ENCODE measurements at regions not wholly inside any gene's neighbourhood (a gene's known extent, or its start where the extent isn't known, plus 50 kb on each side); places are given as distances from the start of the nearest gene placed in this dataset.

DNA sequence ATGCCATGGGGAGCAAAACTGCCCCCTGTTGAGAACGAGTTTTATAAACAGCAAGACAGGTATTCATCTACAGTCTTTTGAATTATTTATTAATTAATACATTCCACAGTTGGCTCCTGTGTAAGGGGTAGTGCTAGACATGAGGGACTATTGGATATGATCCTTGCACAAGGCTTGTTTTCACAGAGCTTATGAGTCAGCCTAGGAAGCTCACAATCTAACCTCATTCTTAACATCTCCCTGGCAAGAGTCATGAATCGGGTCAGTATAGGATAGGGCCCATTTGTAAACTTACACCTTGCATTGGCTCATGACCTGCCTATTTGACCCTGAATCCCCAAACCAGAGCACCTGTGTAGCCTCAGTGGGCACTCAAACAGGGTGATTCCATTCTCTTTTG is 209.1 kb upstream of the HCCS start:
- DNase-seq, result no peak

- DNase-seq, result no peak
Measured at GRCh38 chrX:10903523-10903922, 207.6 kb upstream of the HCCS start.

DNA sequence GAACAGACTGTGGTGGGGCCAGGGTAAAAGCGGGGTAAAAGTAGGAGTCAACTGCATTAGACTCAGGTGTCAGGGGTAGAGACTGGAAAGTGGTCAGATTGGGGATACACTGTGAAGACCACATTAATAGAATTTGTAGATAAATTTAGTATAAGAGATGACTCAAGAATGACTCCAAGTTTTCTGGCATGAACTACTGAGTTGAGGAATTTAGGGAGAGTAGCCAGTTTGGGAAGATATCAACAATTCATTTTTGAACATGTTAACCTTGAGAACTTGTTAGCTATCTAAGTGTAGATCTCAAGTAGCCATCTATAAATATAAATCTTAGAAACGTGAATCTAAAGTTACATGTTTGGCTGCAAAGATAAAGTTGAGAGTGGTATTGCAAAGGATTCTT is 206.9 kb upstream of the HCCS start:
- no peak for DNase-seq

DNA sequence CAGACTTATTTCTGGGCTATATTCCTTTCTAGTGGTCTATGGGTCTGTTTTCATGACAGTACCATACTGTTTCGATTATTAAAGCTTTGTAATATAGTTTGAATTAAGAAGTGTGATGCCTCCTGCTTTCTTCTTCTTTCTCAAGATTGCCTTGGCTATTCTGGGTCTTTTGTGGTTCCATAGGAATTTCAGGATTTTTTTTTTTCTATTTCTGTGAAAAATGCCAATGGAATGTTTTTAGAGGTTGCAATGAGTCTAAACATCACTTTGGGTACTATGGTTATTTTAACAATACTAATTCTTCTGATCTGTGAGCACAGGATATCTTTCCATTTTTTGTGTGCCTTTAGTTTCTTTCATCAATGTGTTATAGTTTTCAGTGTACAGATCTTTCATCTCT is 204.3 kb upstream of the HCCS start:
- DNase-seq, result no peak

DNA sequence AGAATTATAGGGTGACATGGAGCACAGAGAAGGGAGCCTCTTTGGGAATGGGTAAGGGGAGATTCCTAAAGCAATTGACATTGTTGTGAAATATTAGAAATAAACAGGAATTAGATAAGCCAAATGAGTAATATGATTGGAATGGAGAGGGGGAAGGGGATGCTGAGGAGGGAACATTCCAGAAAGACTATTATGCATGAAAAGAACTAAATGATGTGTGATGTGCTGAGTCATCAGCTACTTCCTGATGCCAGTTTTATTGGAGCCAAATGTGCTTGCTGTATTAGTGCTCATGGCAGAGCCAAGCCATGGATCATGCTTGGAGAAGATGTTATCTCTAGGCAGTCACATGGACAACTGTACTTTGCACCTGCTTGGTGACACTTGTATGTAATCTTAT is 189.0 kb upstream of the HCCS start:
- no peak for DNase-seq

- DNase-seq, result no peak
Measured at GRCh38 chrX:10922835-10923234, 188.3 kb upstream of the HCCS start.

GRCh38 chrX:10923466-10923865 is 187.7 kb upstream of the HCCS start:
- DNase-seq, result no peak

GRCh38 chrX:10926404-10926803 is 184.7 kb upstream of the HCCS start:
- no peak for DNase-seq

DNA sequence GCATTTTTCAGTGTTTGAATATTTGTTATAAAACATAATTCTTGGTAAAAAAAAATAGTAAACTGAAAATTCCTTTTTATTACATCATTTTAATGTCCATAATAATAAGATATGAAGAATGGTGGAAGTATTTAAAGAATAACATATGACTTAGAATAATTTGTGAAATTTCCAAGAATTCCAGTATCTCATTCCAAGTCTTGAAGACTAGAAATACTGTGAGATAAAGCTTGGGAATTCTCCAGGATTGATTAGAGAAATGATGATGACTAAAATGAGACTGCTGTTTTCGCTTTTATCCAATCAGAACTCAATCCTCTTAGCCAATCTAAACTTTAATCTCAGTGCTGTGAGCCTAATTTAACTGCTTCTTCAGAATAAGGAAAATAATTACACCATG is 184.2 kb upstream of the HCCS start:
- no peak for DNase-seq

DNA sequence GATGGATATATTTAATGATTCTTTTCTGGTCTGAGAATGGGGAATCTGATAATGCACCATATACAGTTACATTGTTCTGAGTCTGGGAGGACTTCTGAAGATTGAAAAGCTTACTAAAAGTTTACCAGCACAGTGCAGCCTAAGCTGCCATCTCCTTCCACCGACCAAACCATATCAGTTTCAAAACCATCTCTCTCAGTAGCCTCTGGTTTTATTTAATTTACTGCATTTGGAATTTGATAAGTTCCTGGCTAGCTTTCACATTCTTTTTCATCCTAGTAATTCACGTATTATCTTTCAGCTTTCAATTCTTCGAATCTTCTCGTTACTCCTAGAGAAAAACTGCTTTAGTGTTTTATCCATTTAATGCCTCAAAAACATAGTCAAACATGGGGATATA is 181.4 kb upstream of the HCCS start:
- DNase-seq, result no peak

DNA sequence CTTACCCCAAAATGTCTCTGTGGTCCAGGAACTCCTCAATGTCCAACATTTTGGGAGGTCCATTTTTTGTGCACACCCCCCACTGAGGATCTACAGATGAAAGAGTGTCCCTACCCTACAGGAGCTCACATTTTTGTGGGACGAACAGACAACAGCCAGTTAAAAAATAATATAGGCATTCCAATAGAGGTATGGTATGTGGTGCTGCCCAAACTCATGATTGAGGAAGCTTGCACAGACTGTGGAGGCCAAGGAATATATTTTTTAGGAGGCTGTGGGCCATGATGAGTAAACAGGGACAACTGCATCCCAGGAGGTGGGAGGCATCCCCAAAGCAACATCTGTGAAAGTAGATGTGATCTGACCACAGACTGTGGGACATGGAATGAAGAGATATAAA is 181.0 kb upstream of the HCCS start:
- no peak for DNase-seq

- DNase-seq, result no peak
Measured at GRCh38 chrX:10931976-10932375, 179.2 kb upstream of the HCCS start.

DNA sequence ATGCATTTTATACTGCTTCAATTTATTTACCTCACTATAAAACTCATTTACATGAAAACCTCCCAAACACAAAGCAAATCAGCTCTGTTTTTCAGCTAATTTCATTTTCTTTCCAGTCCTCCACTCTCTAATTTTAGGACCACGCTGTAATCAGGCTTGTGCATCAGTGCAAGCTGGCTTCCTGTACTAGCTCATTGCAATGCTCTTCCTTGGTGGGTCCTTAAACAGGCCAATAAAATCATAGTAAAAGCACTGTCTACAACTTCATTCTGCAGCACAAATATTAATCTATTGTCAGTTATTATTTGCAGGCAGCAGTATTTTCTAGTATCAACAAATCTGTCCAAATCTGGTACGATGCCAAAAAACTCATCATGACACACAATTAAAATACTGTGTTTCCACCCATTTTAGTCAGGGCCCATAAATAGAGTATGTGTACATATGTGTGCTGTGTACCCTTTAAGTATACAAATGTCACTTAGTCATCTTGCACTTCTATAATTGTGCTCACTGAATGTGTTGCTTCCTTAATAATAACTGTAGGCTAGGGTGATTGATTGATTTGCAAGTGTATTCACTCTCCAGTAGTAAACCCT is 178.2 kb upstream of the HCCS start:
- DNase-seq, result no peak

DNA sequence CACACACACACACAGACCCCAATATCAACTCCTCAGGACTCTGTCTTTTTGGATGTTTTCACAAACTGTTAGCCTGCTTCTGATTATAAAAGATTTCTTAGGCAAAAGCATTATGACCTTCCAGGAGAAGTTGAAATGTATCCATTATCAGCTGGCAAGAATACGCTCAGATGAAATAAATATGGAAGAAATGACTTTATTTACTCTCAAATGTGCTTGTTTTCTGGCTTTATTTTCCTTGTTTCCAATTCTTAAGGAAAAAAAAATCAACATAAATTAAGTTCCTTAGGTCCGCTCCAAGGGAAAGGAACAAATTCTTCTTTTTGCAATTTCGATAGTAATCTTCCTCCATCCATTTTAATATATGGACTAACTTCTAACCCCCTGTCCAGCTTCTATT is 175.6 kb upstream of the HCCS start:
- no peak for DNase-seq

GRCh38 chrX:10936976-10937375 is 174.2 kb upstream of the HCCS start:
- no peak for DNase-seq

DNA sequence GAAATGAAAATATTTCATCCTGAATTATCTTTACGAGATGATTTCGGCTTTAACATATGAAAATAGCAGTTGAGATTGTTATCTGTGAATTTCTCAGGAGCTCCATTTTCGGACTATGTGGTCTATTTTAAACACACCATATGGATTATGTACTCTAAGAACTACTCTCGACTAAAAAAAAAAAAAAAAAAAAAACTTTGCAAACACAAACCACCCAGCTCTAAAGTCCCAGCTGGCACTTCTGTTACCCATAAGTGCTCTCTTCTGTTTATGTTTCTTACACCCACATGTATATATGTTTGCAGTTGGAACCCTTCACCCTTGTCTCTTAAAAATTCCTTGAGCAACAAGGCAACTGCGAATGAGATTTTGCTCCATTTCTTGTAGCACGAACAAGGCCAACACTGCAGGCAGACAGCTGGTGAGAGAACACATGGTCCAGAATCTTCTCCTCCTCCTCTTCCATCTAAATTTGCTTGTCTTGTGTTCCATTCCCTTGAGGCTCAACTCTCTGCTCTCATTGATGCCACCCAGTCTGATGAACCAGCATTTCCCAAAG is 172.7 kb upstream of the HCCS start:
- DNase-seq, result no peak

DNA sequence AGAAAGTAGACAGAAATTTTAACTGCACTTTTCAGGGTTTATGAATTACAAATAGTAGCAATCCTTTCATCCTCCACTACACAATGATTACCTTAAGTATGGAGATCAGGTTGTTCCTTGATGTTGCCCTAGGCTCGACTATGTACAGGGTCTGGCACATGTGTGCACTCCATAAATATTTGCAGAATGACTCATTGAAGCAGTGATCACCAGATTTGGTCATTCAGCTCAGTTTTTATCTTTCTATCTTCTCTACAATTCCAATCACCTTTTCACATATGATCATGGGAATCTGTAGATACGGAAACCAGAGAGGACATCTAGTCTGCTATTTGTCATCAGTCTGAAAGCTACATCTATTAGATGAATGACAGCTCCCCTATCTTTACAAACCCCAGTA is 171.7 kb upstream of the HCCS start:
- no peak for DNase-seq

DNA sequence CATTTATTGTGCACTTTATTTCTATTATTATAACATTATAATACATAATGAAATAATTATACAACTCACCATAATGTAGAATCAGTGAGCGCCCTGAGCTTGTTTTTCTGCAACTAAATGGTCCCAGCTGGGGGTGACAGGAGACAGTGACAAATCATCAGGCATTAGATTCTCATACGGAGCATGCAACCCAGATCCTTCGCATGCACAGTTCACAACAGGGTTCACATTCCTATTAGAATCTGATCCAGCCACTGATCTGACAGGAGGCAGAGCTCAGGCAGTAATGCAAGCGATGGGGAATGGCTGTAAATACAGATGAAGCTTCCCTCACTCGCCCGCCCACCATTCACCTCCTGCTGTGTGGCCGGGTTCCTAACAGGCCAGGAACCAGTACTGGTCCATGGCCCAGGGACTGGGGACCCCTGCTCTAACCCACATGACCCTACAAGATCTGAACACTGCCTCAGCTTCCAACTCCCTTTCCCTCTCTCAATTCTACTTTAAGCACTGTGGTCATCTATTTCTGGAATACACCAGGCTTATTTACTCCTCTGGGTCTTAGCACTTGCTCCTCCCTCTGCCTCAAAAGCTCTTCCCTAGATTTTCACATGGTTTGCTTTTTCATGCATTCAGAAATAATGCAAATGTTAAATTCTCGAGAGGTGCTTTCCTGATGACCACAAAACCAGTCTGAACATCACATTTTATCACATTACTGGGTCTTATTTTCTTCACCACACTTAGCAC is 166.8 kb upstream of the HCCS start:
- no peak for DNase-seq

GRCh38 chrX:10945498-10945897 is 165.6 kb upstream of the HCCS start:
- DNase-seq, result no peak

- no peak for DNase-seq
Measured at GRCh38 chrX:10949541-10949940, 161.6 kb upstream of the HCCS start.

GRCh38 chrX:10952619-10953018 is 158.5 kb upstream of the HCCS start:
- no peak for DNase-seq

GRCh38 chrX:10965174-10965798 is 145.8 kb upstream of the HCCS start:
- DNase-seq, result no peak

GRCh38 chrX:10966057-10966456 is 145.1 kb upstream of the HCCS start:
- DNase-seq, result no peak

GRCh38 chrX:10971176-10971575 is 140.0 kb upstream of the HCCS start:
- no peak for DNase-seq

Data from KG1 (cell line).